OCI-LY3 (cell line): ENCODE measurements at regions not wholly inside any gene's neighbourhood (a gene's known extent, or its start where the extent isn't known, plus 50 kb on each side); places are given as distances from the start of the nearest gene placed in this dataset.

Experiments
- H2AFZ ChIP-seq: fragments of 200-600, 300-600 bp; shearing (Covaris generic); 2 replicates; pipeline ENCODE4 v1.6.0; 2014; ENCODE audit warnings: antibody characterized with exemption, low read depth, low read length
- H3K27ac ChIP-seq: fragments of 200-600, 300-600 bp; sonication (generic); 2 replicates; pipeline ENCODE4 v1.5.1; 2014; ENCODE audit warnings: mild to moderate bottlenecking, low read length, moderate library complexity, mixed read lengths
- H3K27me3 ChIP-seq: fragments of 200-600, 300-600 bp; sonication (generic); 2 replicates; pipeline ENCODE4 v1.6.1; 2014; ENCODE audit warnings: low read depth, low read length, mixed read lengths
- H3K36me3 ChIP-seq: fragments of 200-600, 300-600 bp; sonication (generic); replicated peaks from 2 replicates; pipeline ENCODE3; 2014; ENCODE audit warnings: low read depth, low read length, mixed read lengths
- H3K4me1 ChIP-seq: fragments of 300-600, 200-600 bp; sonication (generic); 2 replicates; pipeline ENCODE4 v1.6.1; 2014; ENCODE audit warnings: low read length, mixed read lengths
- H3K4me2 ChIP-seq: fragments of 200-600, 300-600 bp; sonication (generic); 2 replicates; pipeline ENCODE4 v1.6.1; 2014; ENCODE audit warnings: low read length, mixed read lengths
- H3K4me3 ChIP-seq: fragments of 300-600, 200-600 bp; sonication (generic); 2 replicates; pipeline ENCODE4 v1.5.1; 2014; ENCODE audit warnings: antibody characterized with exemption, mild to moderate bottlenecking, low read length, moderate library complexity
- H3K79me2 ChIP-seq: fragments of 300-600, 200-600 bp; shearing (Covaris generic); 2 replicates; pipeline ENCODE4 v1.6.1; 2014; ENCODE audit warnings: mild to moderate bottlenecking, low read length, mixed read lengths
- H3K9ac ChIP-seq: fragments of 300-600, 200-600 bp; shearing (Covaris generic); 2 replicates; pipeline ENCODE4 v1.6.0; 2014; ENCODE audit warnings: mild to moderate bottlenecking, low read length, moderate library complexity
- H3K9me3 ChIP-seq: fragments of 200-600, 300-600 bp; shearing (Covaris generic); 2 replicates; pipeline ENCODE4 v1.6.1; 2014; ENCODE audit warnings: low read length, mixed read lengths; ENCODE audit not compliant: insufficient read depth
- H4K20me1 ChIP-seq: fragments of 200-600, 300-600 bp; sonication (generic); 2 replicates; pipeline ENCODE4 v1.6.1; 2016; ENCODE audit warnings: low read length, mixed read lengths; ENCODE audit not compliant: insufficient read depth
- CTCF ChIP-seq: fragments of 200-600, 300-600 bp; sonication (generic); IDR thresholded peaks from 2 replicates; pipeline ENCODE4 v1.5.1; 2014; ENCODE audit warnings: antibody characterized with exemption, low read length, low read depth
- EZH2phosphoT487 ChIP-seq: fragments of 200-600 bp; shearing (Covaris generic); IDR thresholded peaks from 2 replicates; pipeline ENCODE4 v1.6.1; 2018; ENCODE audit warnings: antibody characterized with exemption, mixed run types, low read depth

- Histone ChIP-seq H4K20me1 (no peaks in the 10 kb centered on the region), H3K4me2 (no peak overlapping the region), H3K4me1 (no peaks in the 10 kb centered on the region), H2AFZ (no peak overlapping the region), H3K27me3 (no peaks in the 10 kb centered on the region), H3K9ac (no peak overlapping the region), H3K36me3 (no peaks in the 10 kb centered on the region), H3K79me2 (no peaks in the 10 kb centered on the region), H3K27ac (no peak overlapping the region), H3K9me3 (no peaks in the 10 kb centered on the region), H3K4me3 (no peak overlapping the region)
- TF ChIP-seq CTCF = no peak
- no peak for TF ChIP-seq EZH2phosphoT487
These were observed 53.9 kb upstream of the RORB start for GRCh38 chr9:74443036-74443750.

GRCh38 chr9:74444369-74444768, 52.8 kb upstream of the RORB start:
- no peaks in the 10 kb centered on the region for H3K79me2 ChIP-seq
- H3K9ac ChIP-seq = no peak overlapping the region
- H4K20me1 ChIP-seq = no peaks in the 10 kb centered on the region
- no peaks in the 10 kb centered on the region for H3K36me3 ChIP-seq
- no peaks in the 10 kb centered on the region for H3K9me3 ChIP-seq
- no peaks in the 10 kb centered on the region for H3K4me1 ChIP-seq
- H3K4me3 ChIP-seq = no peak overlapping the region
- H3K27me3 ChIP-seq = no peaks in the 10 kb centered on the region
- TF ChIP-seq CTCF (no peak), EZH2phosphoT487 (no peak)
- H2AFZ ChIP-seq = no peak overlapping the region
- no peak overlapping the region for H3K27ac ChIP-seq
- H3K4me2 ChIP-seq = no peak overlapping the region
